ENCODE measurements at regions not wholly inside any gene's neighbourhood (a gene's known extent, or its start where the extent isn't known, plus 50 kb on each side); places are given as distances from the start of the nearest gene placed in this dataset.

DNA sequence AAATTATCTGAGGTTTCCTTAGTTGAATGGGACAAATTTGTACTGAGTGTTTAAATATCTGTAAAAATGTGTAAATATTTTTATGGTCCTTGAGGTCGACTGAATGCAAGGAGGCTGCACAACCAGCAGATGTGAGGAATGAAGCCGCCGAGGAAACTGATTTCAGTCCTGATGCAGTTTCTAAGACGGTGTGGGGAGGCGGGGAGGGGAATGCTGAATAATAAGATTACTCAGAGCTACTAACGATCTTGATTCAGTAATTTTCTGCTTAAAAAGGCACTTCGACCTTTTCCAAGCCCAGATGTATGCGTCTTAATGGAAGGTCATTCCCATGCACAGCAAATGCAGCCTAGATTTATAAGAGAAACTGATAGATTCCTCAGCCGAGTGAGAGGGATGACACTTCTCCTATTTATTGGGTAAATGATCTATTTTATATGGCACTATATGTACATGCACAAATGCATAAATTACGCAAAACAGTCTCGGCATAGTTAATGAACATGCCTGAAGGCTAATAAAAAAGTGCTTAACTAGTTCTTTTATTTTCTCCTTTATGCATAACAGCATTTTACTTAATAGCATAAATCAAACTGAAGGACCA, 167.6 kb upstream of the PITRM1 start:
- H3K4me3 ChIP-seq (ENCODE audit: low read depth, low read length) = no peak overlapping the region
- TF ChIP-seq MYC (IDR thresholded peaks at IDR 0.05; ENCODE audit: low read depth, low read length) (no peak), POLR2A (IDR thresholded peaks at IDR 0.05; ENCODE audit: extremely low read depth, insufficient read length) (no peak)
- TF ChIP-seq, protein P1, sequence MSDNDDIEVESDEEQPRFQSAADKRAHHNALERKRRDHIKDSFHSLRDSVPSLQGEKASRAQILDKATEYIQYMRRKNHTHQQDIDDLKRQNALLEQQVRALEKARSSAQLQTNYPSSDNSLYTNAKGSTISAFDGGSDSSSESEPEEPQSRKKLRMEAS (IDR thresholded peaks at IDR 0.05; ENCODE audit: low read depth, low read length) = no peak
- TF ChIP-seq, protein P2, sequence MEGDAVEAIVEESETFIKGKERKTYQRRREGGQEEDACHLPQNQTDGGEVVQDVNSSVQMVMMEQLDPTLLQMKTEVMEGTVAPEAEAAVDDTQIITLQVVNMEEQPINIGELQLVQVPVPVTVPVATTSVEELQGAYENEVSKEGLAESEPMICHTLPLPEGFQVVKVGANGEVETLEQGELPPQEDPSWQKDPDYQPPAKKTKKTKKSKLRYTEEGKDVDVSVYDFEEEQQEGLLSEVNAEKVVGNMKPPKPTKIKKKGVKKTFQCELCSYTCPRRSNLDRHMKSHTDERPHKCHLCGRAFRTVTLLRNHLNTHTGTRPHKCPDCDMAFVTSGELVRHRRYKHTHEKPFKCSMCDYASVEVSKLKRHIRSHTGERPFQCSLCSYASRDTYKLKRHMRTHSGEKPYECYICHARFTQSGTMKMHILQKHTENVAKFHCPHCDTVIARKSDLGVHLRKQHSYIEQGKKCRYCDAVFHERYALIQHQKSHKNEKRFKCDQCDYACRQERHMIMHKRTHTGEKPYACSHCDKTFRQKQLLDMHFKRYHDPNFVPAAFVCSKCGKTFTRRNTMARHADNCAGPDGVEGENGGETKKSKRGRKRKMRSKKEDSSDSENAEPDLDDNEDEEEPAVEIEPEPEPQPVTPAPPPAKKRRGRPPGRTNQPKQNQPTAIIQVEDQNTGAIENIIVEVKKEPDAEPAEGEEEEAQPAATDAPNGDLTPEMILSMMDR (IDR thresholded peaks at IDR 0.05; ENCODE audit: low read depth, low read length) = no peak
- no peak for DNase-seq (ENCODE audit: low read depth)

GRCh38 chr10:3339531-3339950, 167.0 kb upstream of the PITRM1 start:
- peak; percentile 11 for DNase-seq (ENCODE audit: low read depth)
- TF ChIP-seq POLR2A (IDR thresholded peaks at IDR 0.05; ENCODE audit: extremely low read depth, insufficient read length) (no peak), MYC (IDR thresholded peaks at IDR 0.05; ENCODE audit: low read depth, low read length) (no peak)
- TF ChIP-seq, protein P1 (IDR thresholded peaks at IDR 0.05; ENCODE audit: low read depth, low read length) = no peak
- TF ChIP-seq, protein P2 (IDR thresholded peaks at IDR 0.05; ENCODE audit: low read depth, low read length) = no peak
- no peak overlapping the region for H3K4me3 ChIP-seq (ENCODE audit: low read depth, low read length)

- TF ChIP-seq POLR2A (IDR thresholded peaks at IDR 0.05; ENCODE audit: extremely low read depth, insufficient read length) (no peak), MYC (IDR thresholded peaks at IDR 0.05; ENCODE audit: low read depth, low read length) (no peak)
- TF ChIP-seq, protein P2 (IDR thresholded peaks at IDR 0.05; ENCODE audit: low read depth, low read length) = no peak
- TF ChIP-seq, protein P1 (IDR thresholded peaks at IDR 0.05; ENCODE audit: low read depth, low read length) = no peak
- H3K4me3 ChIP-seq (ENCODE audit: low read depth, low read length) = no peak overlapping the region
- DNase-seq (ENCODE audit: low read depth) = no peak
These were observed 166.5 kb upstream of the PITRM1 start for GRCh38 chr10:3339121-3339520.

DNA sequence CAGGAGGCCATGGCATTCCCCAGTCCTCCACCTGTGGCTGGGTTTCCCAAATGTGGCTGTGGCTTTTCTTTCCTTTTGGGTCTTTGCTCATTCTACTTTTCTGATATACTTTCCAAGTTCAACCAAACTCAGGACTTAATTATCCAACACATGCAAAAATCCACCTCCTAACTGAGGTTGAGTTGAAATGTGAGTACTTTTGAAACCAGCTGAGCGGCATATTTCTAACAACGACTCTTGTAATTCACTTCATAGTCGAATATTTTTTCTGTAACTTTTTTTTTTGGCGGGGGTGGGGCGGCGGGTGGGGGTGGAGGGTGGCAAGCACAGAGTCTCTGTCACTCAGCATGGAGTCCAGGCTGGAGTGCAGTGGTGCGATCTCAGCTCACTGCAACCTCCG, 165.2 kb upstream of the PITRM1 start:
- H3K4me3 ChIP-seq (ENCODE audit: low read depth, low read length) = no peak overlapping the region
- no peak for DNase-seq (ENCODE audit: low read depth)
- TF ChIP-seq, protein P2 (IDR thresholded peaks at IDR 0.05; ENCODE audit: low read depth, low read length) = no peak
- TF ChIP-seq MYC (IDR thresholded peaks at IDR 0.05; ENCODE audit: low read depth, low read length) (no peak), POLR2A (IDR thresholded peaks at IDR 0.05; ENCODE audit: extremely low read depth, insufficient read length) (no peak)
- TF ChIP-seq, protein P1 (IDR thresholded peaks at IDR 0.05; ENCODE audit: low read depth, low read length) = no peak

DNA sequence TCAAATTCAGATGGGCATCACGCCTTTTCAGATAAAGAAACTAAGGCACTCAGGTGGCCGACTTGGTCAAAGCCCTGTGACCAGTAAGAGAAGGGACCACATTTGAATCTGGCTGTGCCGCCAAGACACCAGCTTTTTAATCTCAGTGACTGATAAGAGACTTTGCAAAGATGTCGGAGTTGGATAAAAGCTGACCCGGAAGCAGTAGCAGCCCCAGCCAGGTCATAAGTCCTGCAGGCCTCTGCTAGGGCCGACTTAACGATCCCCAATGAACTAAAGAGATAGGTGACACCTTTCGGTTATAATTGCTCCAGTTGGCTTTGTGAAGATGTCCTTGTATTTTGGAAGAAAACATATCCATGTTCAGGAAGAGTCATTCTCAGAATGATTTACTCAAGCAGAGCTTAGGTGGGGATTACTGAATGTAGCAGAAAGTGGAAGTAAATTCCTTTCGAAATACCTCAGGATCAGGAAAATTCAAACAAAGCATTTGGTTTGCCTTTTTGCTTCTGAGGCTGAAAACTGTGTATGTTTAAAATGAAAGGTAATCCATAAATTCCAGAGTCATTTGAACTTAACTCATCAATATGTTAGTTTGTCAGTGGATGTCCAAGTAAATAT, 164.2 kb upstream of the PITRM1 start:
- DNase-seq (ENCODE audit: low read depth) = no peak
- no peak overlapping the region for H3K4me3 ChIP-seq (ENCODE audit: low read depth, low read length)
- TF ChIP-seq, protein P1 (IDR thresholded peaks at IDR 0.05; ENCODE audit: low read depth, low read length) = no peak
- TF ChIP-seq MYC (IDR thresholded peaks at IDR 0.05; ENCODE audit: low read depth, low read length) (no peak), POLR2A (IDR thresholded peaks at IDR 0.05; ENCODE audit: extremely low read depth, insufficient read length) (no peak)
- TF ChIP-seq, protein P2 (IDR thresholded peaks at IDR 0.05; ENCODE audit: low read depth, low read length) = no peak
